Astrocyte (in vitro differentiated cells and primary cell): ENCODE measurements at regions not wholly inside any gene's neighbourhood (a gene's known extent, or its start where the extent isn't known, plus 50 kb on each side); places are given as distances from the start of the nearest gene placed in this dataset.

Experiments used
- DNase-seq: peaks from one replicate; pipeline ENCODE4 v3.0.0-alpha.2; 2010; ENCODE audit warnings: low read depth
- FAIRE-seq: peaks from 2 replicates; lab custom pipeline; 2011; peaks lifted over from hg19 to GRCh38; lab: Jason Lieb, UNC
- H2AFZ ChIP-seq: 2 replicates; pipeline ENCODE4 v1.6.0; 2012; ENCODE audit warnings: low read depth, low read length, inconsistent platforms
- H3K27ac ChIP-seq: 2 replicates; pipeline ENCODE4 v1.5.1; 2011; ENCODE audit warnings: low read depth, low read length, inconsistent platforms
- H3K27me3 ChIP-seq: 2 replicates; pipeline ENCODE4 v1.6.0; 2011; ENCODE audit warnings: low read length, inconsistent platforms; ENCODE audit not compliant: insufficient read depth
- H3K36me3 ChIP-seq: 2 replicates; pipeline ENCODE4 v1.5.1; 2011; ENCODE audit warnings: low read length, inconsistent platforms; ENCODE audit not compliant: insufficient read depth
- H3K4me1 ChIP-seq: 2 replicates; pipeline ENCODE4 v1.5.1; 2011; ENCODE audit warnings: low read length, inconsistent platforms; ENCODE audit not compliant: insufficient read depth
- H3K4me2 ChIP-seq: 2 replicates; pipeline ENCODE4 v1.6.0; 2012; ENCODE audit warnings: low read length, inconsistent platforms
- H3K4me3 ChIP-seq: 2 replicates; pipeline ENCODE4 v1.5.1; 2011; ENCODE audit warnings: low read depth, mild to moderate bottlenecking, low read length, inconsistent platforms; ENCODE audit not compliant: insufficient read depth
- H3K79me2 ChIP-seq: 2 replicates; pipeline ENCODE4 v1.6.0; 2012; ENCODE audit warnings: mild to moderate bottlenecking, low read length, inconsistent platforms; ENCODE audit not compliant: insufficient read depth
- H3K9ac ChIP-seq: 2 replicates; pipeline ENCODE4 v1.6.0; 2012; ENCODE audit warnings: mild to moderate bottlenecking, low read length, inconsistent platforms
- H3K9me3 ChIP-seq: 2 replicates; pipeline ENCODE4 v1.5.1; 2012; ENCODE audit warnings: low read depth, mild to moderate bottlenecking, low read length, inconsistent platforms; ENCODE audit not compliant: insufficient read depth
- H4K20me1 ChIP-seq: 2 replicates; pipeline ENCODE4 v1.6.0; 2012; ENCODE audit warnings: low read length, inconsistent platforms; ENCODE audit not compliant: insufficient read depth
- H3K27ac Mint-ChIP-seq: one replicate; pipeline ENCODE4 v1.8.0; 2021; ENCODE audit warnings: mild to moderate bottlenecking, mixed read lengths; ENCODE audit not compliant: unreplicated experiment
- H3K27me3 Mint-ChIP-seq: one replicate; pipeline ENCODE4 v1.8.0; 2021; ENCODE audit warnings: low read depth, mixed read lengths; ENCODE audit not compliant: unreplicated experiment
- H3K36me3 Mint-ChIP-seq: one replicate; pipeline ENCODE4 v1.8.0; 2021; ENCODE audit warnings: low read depth, mixed read lengths; ENCODE audit not compliant: unreplicated experiment
- H3K4me1 Mint-ChIP-seq: one replicate; pipeline ENCODE4 v1.8.0; 2021; ENCODE audit warnings: low read depth, mixed read lengths; ENCODE audit not compliant: unreplicated experiment
- H3K4me3 Mint-ChIP-seq: one replicate; pipeline ENCODE4 v1.8.0; 2021; ENCODE audit warnings: mild to moderate bottlenecking, moderate library complexity, mixed read lengths; ENCODE audit not compliant: unreplicated experiment
- H3K9me3 Mint-ChIP-seq: one replicate; pipeline ENCODE4 v1.8.0; 2021; ENCODE audit warnings: mild to moderate bottlenecking, mixed read lengths; ENCODE audit not compliant: unreplicated experiment
- EZH2 ChIP-seq: IDR thresholded peaks from 2 replicates; pipeline ENCODE4 v1.6.1; 2012; ENCODE audit warnings: mild to moderate bottlenecking, low read length, inconsistent platforms; ENCODE audit not compliant: insufficient read depth
- TF ChIP-seq, protein P1 (sequence below): IDR thresholded peaks from 2 replicates; pipeline ENCODE4 v1.5.1; 2011; ENCODE audit warnings: low read depth, mild to moderate bottlenecking, inconsistent platforms, low read length, moderate library complexity; ENCODE audit not compliant: insufficient read depth

DNA sequence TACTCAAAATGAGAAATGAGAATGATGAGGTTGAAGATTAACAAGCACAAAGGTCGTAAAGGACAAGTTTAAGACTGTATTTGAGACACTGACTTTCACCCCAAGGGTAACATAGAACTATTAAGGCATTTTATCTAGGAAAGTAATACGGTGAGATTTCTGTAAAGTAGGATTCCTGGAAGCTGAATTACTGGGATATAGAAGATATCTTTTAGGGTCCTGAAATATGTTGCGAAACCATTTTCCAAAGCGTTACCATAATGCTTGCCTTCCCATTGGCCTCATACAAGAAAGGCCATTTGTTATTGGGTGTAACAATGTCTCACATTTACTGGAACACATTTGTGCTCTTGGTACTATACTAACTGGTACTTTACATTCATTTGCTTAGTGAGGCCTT, 1185.9 kb upstream of the TENM4 start:
- FAIRE-seq, result no peak

DNA sequence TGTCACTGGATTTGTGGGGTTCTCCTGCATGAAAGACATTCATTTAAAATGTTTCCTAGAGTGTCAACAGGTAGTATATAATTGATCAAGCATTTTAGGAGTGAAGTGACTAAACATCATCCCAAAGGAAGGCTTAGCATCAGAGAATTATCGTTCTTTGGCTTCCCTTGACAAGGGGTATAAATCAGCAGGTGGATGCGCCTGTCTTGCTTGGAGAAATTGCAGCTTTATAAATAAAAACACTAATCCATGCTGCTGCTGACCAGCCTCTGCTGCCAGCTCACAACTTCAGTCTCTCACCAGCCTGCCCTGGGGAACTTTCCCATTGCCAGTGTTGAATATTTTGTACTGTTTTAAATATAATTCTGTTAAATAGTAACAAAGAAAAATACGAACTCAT, 1184.7 kb upstream of the TENM4 start:
- no peak overlapping the region for H3K27ac ChIP-seq
- FAIRE-seq, result no peak

More for the DNA sequence above, 1185.9 kb upstream of the TENM4 start:
- Histone ChIP-seq H2AFZ (no peak overlapping the region), H3K4me2 (no peak overlapping the region), H3K4me1 (no peaks in the 10 kb centered on the region), H3K79me2 (no peaks in the 10 kb centered on the region), H3K9me3 (no peaks in the 10 kb centered on the region), H3K27me3 (no peaks in the 10 kb centered on the region), H3K27ac (no peak overlapping the region), H3K36me3 (no peaks in the 10 kb centered on the region), H3K4me3 (no peak overlapping the region), H3K9ac (no peak overlapping the region), H4K20me1 (no peaks in the 10 kb centered on the region)
- Mint-ChIP-seq H3K9me3 (no peaks in the 10 kb centered on the region), H3K4me1 (no peaks in the 10 kb centered on the region), H3K4me3 (no peak overlapping the region), H3K27ac (no peak overlapping the region), H3K27me3 (no peaks in the 10 kb centered on the region), H3K36me3 (no peaks in the 10 kb centered on the region)
- DNase-seq, result no peak
- TF ChIP-seq EZH2, result no peak
- TF ChIP-seq, protein P1, sequence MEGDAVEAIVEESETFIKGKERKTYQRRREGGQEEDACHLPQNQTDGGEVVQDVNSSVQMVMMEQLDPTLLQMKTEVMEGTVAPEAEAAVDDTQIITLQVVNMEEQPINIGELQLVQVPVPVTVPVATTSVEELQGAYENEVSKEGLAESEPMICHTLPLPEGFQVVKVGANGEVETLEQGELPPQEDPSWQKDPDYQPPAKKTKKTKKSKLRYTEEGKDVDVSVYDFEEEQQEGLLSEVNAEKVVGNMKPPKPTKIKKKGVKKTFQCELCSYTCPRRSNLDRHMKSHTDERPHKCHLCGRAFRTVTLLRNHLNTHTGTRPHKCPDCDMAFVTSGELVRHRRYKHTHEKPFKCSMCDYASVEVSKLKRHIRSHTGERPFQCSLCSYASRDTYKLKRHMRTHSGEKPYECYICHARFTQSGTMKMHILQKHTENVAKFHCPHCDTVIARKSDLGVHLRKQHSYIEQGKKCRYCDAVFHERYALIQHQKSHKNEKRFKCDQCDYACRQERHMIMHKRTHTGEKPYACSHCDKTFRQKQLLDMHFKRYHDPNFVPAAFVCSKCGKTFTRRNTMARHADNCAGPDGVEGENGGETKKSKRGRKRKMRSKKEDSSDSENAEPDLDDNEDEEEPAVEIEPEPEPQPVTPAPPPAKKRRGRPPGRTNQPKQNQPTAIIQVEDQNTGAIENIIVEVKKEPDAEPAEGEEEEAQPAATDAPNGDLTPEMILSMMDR, result no peak

DNA sequence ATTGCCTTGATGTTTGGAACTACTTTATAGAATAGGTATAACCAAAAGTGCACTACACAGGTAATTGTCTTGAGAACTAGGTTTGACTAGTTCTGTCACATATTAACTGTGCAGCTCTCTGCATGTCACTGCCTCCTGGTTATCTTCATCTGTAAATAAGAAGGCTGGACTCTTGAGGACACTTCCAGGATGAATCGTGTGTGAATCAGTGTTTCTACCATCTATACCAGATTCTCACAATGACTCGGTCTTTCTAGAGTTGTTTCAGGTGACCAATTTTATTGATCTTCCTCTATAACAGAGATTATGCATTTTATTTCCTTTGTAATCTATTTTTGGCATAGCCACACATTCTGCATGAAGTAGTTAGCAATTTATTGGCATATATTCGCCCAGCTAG, 1181.0 kb upstream of the TENM4 start:
- no peaks in the 10 kb centered on the region for H3K36me3 Mint-ChIP-seq
- Histone ChIP-seq H3K9ac (no peak overlapping the region), H3K4me1 (no peaks in the 10 kb centered on the region), H3K4me3 (no peak overlapping the region), H4K20me1 (no peaks in the 10 kb centered on the region), H3K27ac (no peak overlapping the region), H3K27me3 (no peaks in the 10 kb centered on the region), H3K9me3 (no peaks in the 10 kb centered on the region), H3K79me2 (no peaks in the 10 kb centered on the region), H3K36me3 (no peaks in the 10 kb centered on the region), H3K4me2 (no peak overlapping the region), H2AFZ (no peak overlapping the region)
- H3K27ac Mint-ChIP-seq, result no peak overlapping the region
- no peaks in the 10 kb centered on the region for H3K4me1 Mint-ChIP-seq
- DNase-seq, result no peak
- FAIRE-seq, result no peak
- H3K9me3 Mint-ChIP-seq, result no peaks in the 10 kb centered on the region
- no peaks in the 10 kb centered on the region for H3K27me3 Mint-ChIP-seq
- TF ChIP-seq, protein P1, result no peak
- no peak for TF ChIP-seq EZH2
- no peak overlapping the region for H3K4me3 Mint-ChIP-seq

More for the DNA sequence above, 1184.7 kb upstream of the TENM4 start:
- Histone ChIP-seq H3K27me3 (no peaks in the 10 kb centered on the region), H2AFZ (no peak overlapping the region), H3K36me3 (no peaks in the 10 kb centered on the region), H3K9me3 (no peaks in the 10 kb centered on the region), H3K79me2 (no peaks in the 10 kb centered on the region), H3K9ac (no peak overlapping the region), H4K20me1 (no peaks in the 10 kb centered on the region), H3K4me1 (no peaks in the 10 kb centered on the region), H3K4me3 (no peak overlapping the region), H3K4me2 (no peak overlapping the region)
- no peak for TF ChIP-seq EZH2
- TF ChIP-seq, protein P1, result no peak
- no peaks in the 10 kb centered on the region for H3K4me1 Mint-ChIP-seq
- H3K27ac Mint-ChIP-seq, result no peak overlapping the region
- DNase-seq, result no peak
- H3K36me3 Mint-ChIP-seq, result no peaks in the 10 kb centered on the region
- no peaks in the 10 kb centered on the region for H3K9me3 Mint-ChIP-seq
- H3K4me3 Mint-ChIP-seq, result no peak overlapping the region
- H3K27me3 Mint-ChIP-seq, result no peaks in the 10 kb centered on the region
